GM18861 (cell line): ENCODE measurements at regions not wholly inside any gene's neighbourhood (a gene's known extent, or its start where the extent isn't known, plus 50 kb on each side); places are given as distances from the start of the nearest gene placed in this dataset.
"Not testable (repeated sequence)": the region's sequence is repeated elsewhere in the genome, so short reads cannot be mapped to it uniquely, and the experiment has no call there.

Source experiments
- ATAC-seq: cut with Tn5 transposase; IDR thresholded peaks from one replicate; pipeline ENCODE4 v1.9.1; 2021; ENCODE audit not compliant: unreplicated experiment

- no peak for ATAC-seq
Measured at GRCh38 chr1:245062741-245063305, 92.0 kb upstream of the KIF26B start.

- not testable (repeated sequence) for ATAC-seq
Measured at GRCh38 chr1:245061808-245062207, 93.0 kb upstream of the KIF26B start.

DNA sequence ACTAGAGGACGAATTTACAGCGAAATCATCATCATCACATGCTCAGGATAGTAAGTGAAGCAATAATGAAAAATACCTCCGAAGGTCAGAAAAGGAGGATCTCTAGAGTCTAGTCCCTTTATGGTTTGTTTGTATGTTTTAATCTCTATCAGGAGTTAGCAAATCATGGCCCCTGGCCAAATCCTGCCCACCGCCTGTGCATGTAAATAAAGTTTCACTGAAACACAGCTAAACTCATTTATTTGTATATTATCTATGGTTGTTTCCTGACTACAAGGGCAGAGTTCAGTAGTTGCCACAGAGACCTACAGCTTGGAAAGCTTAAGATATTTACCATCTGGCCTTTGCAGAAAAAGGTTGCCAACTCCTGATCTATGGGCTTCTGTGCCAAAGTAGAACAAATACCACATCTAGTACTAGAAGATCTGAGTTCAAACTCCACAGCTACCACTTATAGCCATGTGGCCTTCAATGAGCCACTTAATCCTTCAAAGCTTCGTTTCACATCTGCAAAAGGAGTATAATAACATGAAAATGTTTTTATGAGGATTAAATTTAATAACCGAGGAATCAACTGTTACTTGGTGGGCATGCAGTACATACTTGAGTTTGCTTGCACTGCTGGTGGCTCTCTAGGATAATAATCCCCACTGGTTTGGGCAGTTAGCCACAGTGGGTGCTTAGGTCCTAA is 94.0 kb upstream of the KIF26B start:
- ATAC-seq = no peak

DNA sequence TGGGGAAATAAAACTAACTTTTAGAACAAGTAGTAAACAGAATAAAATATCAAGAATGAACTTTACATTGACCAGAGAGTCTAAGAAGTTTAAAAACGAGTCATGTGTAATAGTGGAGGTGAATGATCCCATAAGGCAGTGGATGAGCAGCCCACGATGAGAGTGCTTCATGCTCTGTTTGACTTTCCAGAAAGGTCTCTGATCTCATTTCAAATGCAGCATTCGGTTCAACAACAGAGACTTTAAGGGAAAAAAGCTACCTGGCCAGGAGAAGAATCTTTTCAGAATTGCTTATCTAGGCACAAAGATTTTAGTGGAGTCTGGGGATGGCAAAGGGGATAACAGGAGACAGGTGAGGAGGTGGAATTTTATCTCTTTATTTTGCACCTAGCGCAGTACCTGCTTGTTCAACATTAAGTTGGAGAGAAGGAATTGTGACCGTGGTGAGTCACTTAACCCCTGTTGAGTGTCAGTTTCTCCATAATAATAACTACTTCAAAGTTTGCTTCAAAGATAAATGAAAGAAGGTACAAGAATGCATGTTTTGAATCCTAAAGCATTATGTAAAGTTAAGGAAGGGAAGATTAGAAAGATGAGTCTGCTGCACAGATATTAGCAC is 94.9 kb upstream of the KIF26B start:
- no peak for ATAC-seq

GRCh38 chr1:245058882-245059281 is 95.9 kb upstream of the KIF26B start:
- ATAC-seq = no peak

DNA sequence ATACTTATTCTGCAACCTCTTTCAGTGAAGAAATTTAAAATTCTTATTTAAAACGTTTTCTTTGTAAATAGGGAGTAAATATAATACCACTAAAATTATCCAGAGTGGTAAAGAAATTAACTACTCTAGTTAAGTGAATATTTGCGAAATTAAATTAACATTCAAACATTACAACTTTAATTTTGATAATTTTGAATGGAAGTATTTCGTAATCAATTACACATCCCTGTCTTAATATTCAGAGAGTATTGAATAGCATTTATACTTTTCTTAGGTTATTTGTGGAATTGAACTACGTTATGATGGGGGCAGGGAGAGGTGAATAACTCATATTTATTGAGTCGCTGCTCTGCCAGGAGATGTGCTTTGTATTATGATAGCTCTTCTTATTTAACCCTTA is 96.3 kb upstream of the KIF26B start:
- ATAC-seq = no peak

DNA sequence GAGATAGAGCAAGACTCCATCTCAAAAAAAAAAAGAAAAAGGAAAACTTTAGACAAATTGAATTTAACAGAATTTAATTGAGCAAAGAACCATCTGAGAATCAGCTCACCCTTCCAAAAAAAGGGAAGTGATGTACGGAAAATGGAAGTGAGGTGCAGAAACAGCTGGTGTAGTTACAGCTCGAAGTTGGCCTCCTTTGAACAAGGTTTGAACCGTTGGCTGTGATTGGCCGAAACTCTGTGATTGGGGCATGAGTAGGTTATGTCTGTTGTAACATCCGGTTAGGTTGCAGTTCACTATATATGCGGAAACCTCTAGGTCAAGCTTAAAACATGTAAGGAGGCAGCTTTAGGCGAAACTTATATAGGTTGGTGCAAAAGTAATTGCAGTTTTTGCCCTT is 97.9 kb upstream of the KIF26B start:
- ATAC-seq = no peak

DNA sequence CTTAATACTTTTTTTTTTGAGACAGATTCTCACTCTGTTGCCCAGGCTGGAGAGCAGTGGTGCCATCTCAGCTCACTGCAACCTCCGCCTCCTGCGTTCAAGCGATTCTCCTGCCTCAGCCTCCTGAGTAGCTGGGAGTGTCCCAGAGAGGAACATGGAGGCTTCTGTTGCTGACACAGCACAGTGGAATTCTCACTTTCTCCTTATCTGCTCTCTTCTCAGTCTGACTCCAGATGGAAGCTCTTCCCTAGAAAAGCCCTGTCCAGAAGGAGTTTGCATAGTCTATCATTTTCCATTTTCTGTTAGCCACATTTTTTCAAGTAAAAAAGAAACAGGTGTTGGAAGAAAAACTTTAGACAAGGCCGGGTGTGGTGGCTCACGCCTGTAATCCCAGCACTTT is 98.5 kb upstream of the KIF26B start:
- ATAC-seq = not testable (repeated sequence)

- no peak for ATAC-seq
Measured at GRCh38 chr1:245055752-245056151, 99.0 kb upstream of the KIF26B start.

- ATAC-seq = no peak
Measured at GRCh38 chr1:245054507-245055270, 100.1 kb upstream of the KIF26B start.

GRCh38 chr1:245054105-245054504 is 100.7 kb upstream of the KIF26B start:
- no peak for ATAC-seq

- ATAC-seq = no peak
Measured at GRCh38 chr1:245052258-245052657, 102.5 kb upstream of the KIF26B start.

- no peak for ATAC-seq
Measured at GRCh38 chr1:245051349-245052221, 103.2 kb upstream of the KIF26B start.

DNA sequence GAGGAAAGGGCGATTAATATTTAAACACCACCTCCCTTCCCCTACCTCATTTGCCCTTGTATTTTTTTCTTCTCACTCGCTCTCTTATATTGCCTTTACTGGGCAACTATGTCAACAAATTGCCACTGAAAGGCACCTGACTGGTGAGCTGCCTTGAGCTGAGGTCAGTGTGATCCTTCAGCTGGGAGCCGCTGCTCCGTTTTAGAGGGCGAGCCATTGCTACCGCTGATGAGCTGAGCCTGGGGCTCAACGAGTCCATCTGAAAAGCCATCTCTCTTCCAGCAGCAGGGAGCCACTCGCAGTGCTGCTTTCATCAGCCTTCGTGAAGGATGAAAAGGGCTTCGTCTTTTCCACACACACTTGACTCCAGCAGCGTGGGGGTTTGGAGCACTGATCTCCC is 108.0 kb upstream of the KIF26B start:
- no peak for ATAC-seq

DNA sequence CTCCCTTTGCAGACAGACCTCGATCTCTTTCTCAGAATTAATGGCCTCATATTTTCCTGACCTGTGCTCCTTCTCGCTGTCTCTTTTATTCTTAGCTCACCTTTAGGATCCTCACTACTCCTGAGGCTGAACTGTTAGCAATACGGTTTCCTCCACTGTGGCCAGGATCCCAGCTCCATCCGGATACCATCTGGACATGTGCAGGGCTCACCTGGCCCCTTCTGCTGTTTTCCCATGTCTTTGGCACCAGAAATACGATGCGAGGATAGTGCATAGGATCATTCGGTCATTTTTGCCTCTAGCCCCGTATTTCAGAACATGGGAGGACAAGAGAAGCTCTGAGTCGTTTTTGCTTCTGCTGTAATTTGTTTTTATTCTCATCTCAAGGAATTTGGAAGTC is 108.5 kb upstream of the KIF26B start:
- no peak for ATAC-seq

DNA sequence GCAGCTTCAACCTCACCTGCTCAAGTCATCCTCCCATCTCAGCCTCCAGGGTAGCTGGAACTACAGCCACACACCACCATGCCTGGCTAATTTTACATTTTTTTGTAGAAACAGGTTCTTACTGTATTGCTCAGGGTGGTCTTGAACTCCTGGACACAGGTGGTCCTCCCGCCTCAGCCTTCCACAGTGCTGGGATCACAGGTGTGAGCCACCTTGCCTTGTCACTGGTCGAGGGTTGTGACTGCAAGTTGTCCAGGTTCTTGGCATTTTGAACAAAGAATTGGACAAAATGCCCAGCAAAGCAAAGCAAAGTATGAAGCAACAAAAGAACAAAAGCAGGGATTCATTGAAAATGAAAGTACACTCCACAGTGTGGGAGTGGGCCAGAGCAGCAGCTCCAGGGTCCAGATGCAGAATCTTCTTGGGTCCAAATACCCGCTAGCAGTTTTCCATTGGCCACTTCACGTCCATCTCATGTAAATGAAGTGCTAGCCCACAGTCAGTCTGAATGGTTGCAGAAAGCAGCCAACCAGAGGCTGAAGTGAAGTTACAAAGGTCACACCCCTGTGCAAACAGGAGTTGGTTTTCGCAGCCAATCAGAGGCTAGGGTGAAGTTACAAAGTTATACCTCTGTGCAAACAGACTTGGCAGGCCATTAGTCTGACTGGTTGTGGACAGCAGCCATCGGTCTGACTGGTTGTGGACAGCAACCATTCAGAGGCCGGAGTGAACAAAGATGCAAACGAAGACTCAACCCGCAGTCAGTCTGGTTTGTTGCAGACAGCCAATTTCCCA is 109.5 kb upstream of the KIF26B start:
- ATAC-seq = no peak

- ATAC-seq = no peak
Measured at GRCh38 chr1:245043611-245043940, 111.2 kb upstream of the KIF26B start.

DNA sequence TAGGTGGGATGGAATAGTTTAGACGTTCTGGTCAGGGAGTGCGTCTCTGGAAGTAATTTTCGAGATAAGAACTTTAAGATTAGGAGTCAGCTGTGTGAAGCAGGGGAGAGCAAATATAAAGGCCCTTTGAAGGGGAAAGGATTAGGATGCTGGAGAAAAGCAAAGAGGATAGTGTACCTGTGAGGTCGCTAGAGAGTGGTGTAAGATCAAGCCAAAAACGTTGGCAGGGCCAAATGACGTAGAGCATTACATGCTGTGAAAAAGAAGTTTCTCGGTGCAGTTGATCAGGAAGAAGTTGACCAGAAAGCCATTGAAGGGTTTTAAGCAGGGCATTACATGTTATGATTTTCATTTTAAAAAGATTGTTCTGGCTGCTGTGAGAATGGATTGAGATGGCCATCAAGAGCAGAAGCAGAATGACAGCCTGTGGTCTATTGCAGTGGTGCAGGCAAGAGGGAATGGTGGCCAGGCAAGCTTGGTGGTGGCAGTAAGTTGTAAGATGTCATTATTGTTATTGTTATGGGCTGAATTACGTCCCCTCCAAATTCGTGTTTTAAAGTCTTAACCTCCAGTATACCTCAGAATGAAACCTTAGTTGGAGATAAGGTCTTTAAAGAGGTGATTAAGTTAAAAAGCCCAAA is 113.6 kb upstream of the KIF26B start:
- no peak for ATAC-seq

GRCh38 chr1:245039196-245039595 is 115.6 kb upstream of the KIF26B start:
- ATAC-seq = no peak

- no peak for ATAC-seq
Measured at GRCh38 chr1:245036102-245036501, 118.7 kb upstream of the KIF26B start.
